HG02884 (cell line): ENCODE measurements at regions not wholly inside any gene's neighbourhood (a gene's known extent, or its start where the extent isn't known, plus 50 kb on each side); places are given as distances from the start of the nearest gene placed in this dataset.

Experiments used
- ATAC-seq: cut with Tn5 transposase; IDR thresholded peaks from one replicate; pipeline ENCODE4 v1.9.1; 2021; ENCODE audit warnings: mild to moderate bottlenecking, moderate library complexity; ENCODE audit not compliant: unreplicated experiment

GRCh38 chr15:95869920-95870319 lies 460.6 kb upstream of the NR2F2 start:
- ATAC-seq: no peak

GRCh38 chr15:95872366-95872771 lies 458.1 kb upstream of the NR2F2 start:
- ATAC-seq: no peak

DNA sequence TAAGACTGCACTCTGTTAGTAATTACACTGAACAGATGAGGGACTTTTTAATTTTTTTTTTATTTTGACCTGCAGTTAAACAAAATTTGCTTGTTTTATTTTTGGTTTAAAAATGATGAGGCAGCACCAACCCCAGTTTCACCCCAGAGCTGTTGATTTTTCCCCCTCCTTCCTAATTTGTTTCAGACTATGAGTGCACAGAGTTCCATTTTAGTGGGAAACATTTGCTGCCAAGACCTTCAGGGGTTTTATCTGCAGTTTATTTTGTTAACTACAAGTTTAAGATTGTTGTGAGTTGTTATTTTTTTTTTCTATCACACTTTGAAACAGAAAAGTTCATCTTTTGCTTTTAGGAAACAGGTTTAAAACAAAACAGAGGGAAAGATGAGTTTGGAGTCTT lies 455.9 kb upstream of the NR2F2 start:
- no peak for ATAC-seq

DNA sequence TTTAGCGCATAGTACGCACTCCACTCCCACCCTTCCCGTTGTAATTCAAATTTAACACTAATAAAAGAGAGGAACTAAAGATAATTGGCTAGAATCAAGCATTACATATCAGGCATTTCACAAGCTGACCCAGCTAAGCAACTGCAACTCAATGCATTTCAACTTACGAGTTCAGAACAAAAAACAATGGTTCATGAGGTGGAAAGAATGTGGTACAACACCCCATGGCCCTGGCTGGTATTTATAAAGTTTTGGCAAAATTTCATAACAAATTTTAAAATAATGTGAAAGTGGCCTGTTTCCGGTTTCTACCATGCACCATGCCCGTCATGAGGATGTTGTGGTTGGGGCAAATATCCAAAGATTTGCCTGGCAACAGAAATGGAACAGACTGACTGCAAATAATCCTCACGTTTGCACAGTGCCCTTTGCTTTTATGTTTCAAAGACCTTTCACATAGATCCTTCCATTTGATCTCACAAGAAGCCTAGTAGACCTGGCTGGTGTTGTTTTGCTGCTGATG lies 455.3 kb upstream of the NR2F2 start:
- ATAC-seq: no peak

DNA sequence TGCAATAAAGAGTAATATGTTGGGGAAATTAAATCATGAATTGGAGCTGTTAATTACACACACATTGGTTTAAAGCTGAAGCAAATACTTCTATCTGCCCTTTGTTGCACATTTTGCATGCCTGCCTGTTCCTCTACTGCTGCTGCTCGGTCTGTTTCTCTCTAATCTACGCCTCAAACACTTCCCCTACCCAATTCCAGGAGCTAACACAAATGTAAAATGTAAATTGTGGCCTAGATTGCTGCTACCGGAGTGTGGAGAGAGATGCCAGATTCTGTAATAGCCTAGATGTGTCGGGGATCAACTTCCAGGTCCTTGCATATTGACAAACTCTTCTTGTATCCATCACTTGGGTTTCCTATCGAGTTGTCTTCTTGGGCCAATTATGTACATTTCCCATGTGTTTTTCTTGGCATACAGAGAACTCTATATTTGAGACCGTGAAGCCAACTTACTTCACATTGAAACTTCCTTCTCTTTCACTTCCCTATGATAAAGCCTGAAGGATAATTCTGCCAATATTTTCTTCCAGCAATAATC lies 450.4 kb upstream of the NR2F2 start:
- no peak for ATAC-seq

- ATAC-seq: no peak
These were observed 449.9 kb upstream of the NR2F2 start for GRCh38 chr15:95880630-95881029.

DNA sequence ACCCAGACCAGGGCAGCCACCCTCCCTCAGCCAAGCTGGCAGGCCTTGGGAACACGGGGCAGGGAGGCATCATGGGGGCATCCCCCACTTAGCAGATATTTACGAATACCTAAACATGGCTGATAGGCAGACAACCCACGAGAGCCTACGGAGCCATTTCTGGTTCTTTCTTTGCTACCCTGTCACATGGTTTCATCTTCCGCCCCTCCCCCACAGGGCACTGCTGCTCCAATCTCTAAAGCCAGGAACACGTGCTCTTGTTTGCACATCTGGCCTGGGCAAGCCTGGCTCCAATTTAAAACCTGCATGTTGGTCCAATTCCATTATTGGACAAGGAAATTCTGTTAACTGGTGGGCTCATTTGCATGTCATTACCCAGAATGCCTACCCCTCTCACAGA lies 447.4 kb upstream of the NR2F2 start:
- no peak for ATAC-seq

GRCh38 chr15:95884276-95884675 lies 446.2 kb upstream of the NR2F2 start:
- ATAC-seq: no peak

DNA sequence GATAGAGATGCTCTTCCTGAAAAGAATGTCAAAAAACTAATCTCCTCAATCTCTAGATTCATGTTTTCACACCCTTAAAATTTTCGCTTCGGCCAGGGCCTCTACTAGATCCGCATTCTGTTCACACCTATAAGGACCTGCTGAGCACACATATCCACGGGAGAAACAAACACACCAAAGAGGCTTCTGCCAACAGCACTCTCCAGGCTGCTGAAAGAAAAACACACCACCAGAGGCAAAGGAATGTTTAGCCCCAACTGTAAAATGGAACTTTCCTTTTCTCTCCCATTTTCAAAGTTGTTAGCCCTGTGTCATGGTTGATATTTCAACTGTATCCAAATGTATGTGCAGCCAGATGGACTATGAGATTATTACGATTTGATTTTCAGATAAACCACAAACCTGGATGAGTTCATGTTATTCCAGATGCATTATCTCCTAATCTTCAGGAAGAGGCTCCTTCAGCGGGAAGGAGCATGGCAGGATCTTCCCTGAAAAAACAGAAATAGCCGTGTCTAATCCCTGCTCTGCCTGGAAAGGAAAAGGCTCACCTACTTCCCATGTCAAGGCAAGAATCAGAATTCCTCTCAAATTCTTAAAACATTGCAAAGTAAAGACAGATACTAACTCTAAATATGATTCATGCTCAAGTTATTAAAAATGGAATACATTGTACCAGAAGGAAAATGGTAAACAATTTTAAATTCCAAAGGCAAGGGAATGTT lies 442.7 kb upstream of the NR2F2 start:
- ATAC-seq: no peak

- ATAC-seq: no peak
These were observed 441.7 kb upstream of the NR2F2 start for GRCh38 chr15:95888762-95889161.

DNA sequence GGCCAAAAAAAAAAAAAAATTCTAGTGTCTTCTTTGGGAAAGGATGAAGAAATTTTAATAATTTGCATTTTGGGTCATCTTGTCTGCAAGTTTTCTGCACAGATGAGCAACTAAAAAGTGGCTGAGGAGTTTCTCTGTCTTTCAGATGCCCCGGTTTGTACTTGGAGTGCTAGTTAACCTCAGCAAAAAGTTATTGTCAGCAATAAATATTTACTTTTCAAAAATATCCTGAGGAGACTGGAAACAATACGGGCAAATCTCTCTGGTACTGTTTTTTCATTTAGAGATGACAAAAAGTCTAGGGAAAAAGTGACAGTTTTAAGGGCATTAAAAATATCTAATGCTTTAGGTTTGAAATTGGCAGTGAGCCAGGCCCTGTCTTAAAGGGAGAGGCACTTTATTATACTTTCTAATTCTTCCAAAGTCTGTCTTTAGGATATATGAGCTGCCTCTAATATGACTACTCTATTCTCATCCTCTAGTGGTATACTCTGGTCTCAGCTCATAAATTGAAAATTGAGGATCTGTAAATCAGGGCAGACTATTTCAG lies 436.0 kb upstream of the NR2F2 start:
- ATAC-seq: no peak

DNA sequence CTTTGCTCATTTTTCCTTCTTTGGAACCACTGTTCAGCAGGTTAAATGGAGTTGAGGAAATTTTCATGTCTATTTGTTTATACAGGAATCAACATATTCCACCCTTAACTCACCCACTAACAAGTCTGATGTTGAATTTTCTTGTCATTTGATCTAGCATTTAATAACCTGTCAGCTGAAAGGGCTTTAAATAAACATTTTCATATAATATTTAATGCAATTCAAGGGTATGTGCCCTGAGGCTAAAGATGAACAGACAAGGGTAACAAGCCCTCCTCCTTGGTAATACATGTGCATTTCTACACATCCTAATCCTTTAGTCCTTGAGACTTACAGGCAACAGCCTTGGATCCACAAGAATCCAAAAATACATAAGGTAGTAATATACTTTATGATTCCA lies 435.0 kb upstream of the NR2F2 start:
- no peak for ATAC-seq

GRCh38 chr15:95897651-95898050 lies 432.8 kb upstream of the NR2F2 start:
- no peak for ATAC-seq

DNA sequence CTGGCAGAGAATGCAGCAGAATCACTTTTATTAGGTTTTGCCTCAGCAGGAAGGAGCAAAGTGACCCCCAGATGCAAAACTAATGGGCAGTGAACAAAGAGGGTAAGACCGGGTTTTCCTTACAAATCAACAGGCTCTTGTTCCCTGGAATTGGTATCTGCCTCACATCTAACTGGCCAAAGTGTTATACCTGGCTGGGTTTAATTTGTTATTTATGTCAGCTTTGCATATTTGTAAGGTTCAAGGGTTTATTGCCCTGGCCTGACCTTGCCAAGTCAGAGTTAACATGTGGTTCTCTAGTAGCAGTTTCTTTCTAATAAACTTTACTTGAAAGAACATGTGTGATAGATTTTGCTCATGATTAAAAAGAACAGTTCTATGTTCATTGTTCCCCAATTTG lies 431.7 kb upstream of the NR2F2 start:
- ATAC-seq: no peak

DNA sequence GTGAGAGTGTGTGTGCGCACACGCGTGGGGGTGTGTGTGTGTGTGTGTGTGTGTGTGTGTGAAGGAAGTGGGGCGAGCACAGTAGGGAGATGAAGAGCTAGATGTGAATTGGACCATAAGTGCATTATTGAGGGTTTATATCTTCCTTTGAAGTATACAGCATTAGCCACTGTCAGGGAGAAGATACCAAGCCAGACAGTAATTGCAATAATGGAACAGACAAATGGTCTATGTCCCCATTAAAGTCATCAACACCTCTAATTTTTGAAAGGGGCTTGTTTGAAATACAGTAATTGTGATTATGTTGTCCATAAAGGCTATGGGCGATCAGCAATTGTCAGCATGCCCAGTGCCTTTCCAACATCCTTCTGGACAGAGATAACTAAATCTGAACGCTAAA lies 429.2 kb upstream of the NR2F2 start:
- no peak for ATAC-seq

DNA sequence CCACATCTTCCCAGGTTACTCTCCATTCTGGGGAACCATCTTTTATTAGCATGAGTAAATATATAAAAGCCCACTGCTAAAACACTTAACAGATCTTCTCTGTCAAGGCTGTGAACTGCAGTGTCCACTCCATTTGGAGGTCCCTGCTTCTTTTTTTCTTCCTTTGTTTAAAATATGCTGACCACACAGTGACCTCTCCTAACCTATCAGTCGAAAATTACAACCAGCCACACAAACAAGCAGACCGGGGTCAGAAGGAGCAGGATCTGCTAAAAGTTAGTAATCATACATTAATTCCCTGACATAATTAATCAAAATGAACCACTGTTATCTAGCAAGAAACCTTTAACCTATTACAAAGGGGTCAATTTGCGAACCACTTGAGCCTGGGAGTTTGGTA lies 427.9 kb upstream of the NR2F2 start:
- ATAC-seq: no peak

GRCh38 chr15:95903352-95903751 lies 427.1 kb upstream of the NR2F2 start:
- ATAC-seq: peak; percentile 63

DNA sequence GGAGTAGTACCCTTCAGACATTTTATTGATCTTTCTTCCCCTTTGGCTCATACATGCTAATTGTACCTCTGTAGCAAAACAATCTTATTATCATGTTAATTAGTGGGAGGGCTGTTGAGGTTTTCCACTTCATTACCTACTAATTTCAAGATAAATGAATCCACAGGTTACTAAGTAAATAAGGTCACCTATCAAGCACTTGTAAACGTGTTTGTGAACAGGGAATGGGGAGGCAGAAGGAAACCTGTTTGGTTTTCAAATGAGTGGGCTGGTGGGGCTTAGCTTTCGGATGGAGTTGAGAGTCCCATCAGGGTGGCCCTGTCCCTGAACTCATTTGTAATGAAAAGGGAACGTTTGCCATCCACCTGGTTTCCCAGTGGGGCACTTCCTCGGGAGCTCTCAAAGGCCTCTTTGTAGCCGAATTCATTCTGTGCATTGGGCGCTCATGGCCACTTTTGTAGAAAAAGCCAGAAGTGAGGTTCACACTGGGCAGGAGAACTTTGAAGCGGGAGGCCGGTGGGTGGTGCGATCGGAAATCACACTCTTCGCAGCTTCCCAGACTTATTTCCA lies 419.8 kb upstream of the NR2F2 start:
- ATAC-seq: no peak

GRCh38 chr15:95911570-95912279 lies 418.8 kb upstream of the NR2F2 start:
- no peak for ATAC-seq

DNA sequence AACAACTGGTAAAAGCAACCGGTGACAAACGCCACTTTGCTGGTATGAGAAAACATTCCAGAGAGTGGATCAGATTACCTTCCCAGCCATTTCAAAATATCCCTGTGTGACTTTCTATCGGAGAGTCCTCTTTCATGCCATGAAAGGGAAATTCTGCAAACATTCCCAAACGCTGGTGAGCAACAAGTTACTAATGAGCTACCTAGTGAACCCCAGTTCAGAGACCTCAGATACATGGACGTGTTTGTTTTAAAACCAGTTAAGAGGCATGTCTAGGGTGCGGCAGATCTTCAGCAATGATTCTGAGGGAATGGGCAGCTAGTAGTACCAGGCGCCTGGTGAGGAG lies 418.2 kb upstream of the NR2F2 start:
- ATAC-seq: no peak

- no peak for ATAC-seq
These were observed 417.8 kb upstream of the NR2F2 start for GRCh38 chr15:95912728-95913127.

DNA sequence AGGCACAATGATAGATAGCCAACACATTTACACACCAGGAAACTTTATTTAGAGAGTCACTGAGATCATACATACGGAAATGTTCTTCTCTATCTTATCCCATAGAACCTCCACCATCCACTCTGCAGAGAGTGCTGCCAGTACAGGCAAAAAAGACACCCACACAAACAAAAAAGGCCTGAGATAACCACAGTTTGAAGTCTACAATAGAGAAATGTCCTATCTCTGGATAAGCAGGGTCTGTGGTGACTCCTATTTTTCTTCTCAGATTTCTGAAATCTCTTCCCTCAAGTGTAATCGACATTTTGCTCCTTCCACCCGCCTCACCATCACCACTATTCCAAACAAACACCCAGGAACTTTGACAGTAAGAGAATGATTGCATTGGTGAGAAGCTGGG lies 413.9 kb upstream of the NR2F2 start:
- ATAC-seq: no peak
